GM18517 (cell line): ENCODE measurements at regions not wholly inside any gene's neighbourhood (a gene's known extent, or its start where the extent isn't known, plus 50 kb on each side); places are given as distances from the start of the nearest gene placed in this dataset.
"Not testable (repeated sequence)": the region's sequence is repeated elsewhere in the genome, so short reads cannot be mapped to it uniquely, and the experiment has no call there.

Source experiments
- ATAC-seq: cut with Tn5 transposase; IDR thresholded peaks from one replicate; pipeline ENCODE4 v1.9.1; 2021; ENCODE audit warnings: mild to moderate bottlenecking, moderate library complexity; ENCODE audit not compliant: unreplicated experiment

DNA sequence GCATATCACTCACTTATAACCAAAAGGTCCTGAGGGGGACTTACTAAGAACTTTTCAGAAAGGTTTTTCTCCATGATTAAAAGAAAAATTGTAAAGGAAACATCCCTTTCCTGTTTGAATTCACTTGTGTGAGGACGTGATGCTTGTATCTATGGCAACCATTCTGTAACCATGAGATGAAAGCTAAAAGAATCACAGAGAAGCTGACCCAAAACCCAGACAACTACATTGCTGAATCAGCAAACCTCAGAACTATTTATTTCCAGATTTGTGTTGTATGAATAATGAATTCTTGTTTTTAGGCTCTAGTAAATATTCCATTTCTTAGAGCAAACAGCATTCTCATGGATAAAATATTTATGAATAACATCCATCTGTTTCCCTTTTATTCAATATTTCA lies 91.2 kb downstream of the RCHY1 start:
- no peak for ATAC-seq

DNA sequence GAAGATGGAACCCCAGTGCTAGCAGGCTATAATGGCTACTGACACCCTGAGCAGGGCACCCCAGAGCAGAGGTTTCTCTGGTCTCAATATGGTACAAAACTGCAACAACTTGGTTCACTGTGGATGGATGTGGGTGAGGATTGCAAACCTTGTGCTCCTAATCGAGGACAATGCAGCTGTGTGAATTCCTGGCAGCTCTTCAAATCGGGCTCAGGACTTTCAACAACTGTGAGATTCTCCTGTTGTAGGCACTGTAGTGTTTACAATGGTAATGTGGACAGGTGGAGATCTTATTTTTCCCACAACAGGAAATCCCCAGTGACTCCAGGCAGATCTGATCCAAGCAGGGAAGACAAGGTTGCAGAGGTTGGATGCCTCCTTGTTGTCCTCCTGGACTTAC lies 101.5 kb downstream of the RCHY1 start:
- ATAC-seq = no peak

DNA sequence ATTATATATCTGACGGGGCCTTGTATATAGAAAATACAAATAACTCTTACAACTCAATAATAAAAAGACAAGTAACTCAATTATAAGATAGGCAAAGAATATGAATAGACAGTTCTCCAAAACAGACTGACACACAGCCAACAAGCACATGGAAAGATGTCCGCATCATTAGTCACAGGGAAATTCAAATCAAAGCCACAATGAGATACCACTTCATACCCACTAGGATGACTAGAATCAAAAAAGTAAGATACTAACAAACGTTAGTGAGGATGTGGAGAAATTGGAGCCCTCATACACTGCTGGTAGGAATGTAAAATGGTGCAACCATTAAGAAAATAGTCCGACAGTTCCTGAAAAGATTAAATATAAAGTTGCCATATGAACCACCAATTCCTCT lies 115.7 kb downstream of the RCHY1 start:
- ATAC-seq = no peak

DNA sequence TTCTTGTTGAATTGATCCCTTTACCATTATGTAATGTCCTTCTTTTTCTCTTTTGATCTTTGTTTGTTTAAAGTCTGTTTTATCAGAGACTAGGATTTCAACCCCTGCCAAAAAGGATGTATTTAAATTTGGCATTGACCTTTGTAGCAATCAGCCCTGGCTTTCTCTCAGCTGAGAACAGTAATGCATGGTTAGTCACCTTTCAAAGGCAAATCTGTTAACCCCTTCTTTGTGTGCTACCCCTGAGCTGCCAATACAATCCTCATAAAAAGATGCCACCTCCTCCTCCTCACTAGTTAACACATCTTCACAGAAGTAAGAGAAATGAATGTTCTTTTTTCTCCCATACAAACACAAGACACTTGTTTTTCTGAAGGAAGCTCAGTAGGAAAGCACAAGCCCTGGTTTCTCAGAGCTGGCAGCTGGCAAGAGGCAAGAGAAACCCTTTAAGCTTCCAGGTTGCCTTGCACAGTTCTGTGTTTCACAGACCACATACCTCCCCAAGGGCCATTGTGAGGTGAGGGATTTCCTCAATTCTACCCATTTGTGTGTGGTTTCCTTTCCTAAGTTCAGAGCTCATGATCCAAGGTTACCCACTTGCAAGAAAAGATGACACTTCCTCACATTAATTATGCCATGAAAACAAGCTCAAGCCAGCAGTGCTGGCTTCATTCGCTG lies 122.6 kb downstream of the RCHY1 start:
- ATAC-seq = no peak

DNA sequence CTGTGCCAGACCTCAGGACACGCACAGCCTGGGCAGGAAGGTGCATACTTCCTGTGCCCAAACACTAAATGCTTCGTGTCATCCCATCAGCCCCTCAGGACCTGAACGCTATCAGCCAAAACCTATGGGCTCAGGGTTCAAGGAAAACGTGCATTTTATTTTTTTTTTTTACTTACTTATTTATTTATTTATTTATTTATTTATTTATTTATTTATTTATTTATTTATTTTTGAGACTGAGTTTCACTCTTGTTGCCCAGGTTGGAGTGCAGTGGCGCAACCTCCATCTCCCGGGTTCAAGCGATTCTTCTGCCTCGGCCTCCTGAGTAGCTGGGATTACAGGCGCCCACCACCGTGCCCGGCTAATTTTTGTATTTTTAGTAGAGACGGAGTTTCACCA lies 127.8 kb downstream of the RCHY1 start:
- not testable (repeated sequence) for ATAC-seq

DNA sequence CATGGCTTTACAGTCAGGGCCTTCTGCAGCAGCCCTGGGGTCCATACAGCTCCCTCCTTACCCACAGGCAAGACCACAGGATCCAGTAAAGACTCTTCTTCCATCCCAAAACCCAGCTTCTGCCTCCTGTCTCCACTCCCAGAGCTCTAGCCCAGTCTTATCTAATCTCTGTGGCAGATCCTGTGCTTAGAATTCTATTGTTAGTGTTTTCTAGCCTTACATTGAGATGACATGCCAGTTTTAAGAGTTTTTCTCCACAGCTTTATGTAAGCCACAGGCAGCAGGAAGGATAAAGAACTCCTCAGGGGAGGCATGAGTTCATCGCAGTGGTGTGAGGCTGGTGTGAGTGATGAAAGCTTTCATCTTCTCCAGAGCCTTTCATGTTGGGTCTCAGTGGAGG lies 129.1 kb downstream of the RCHY1 start:
- no peak for ATAC-seq

DNA sequence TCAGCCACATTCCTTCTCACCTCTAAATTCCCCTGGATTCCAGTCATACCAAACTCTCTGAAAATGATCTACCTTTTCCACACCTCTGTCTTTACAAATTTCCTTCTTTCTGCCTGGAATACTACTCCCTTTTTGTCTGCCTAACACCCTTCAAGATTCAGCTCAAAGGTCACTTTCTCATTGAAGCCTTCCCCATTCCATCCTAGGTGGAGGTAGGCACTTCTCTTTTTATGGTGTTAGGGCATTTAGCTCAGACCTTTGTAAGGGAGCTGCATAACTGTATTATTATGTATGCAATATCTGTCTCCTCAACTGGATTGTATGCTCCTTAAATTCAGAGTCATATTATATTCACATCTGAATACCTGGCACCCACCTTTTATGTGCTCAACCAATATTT lies 137.7 kb downstream of the RCHY1 start:
- ATAC-seq = no peak

DNA sequence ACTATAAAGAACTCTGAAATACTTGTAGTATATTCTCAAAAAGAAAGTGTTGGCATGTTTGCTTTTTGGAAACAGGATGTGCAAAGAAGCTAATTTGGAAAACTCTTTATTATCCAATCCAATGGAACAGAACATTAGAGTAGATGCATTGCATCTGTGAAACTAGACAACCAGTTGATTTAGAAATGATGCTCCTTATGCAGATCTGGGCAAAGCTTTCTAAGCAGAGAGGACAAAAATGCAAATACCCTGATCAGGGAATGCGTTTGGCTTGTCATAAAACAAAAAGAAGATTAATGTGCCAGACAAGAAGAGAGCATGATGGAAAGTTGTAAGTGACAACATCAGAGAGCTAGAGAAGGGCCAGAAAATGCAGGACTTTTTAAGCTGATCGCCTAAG lies 142.3 kb downstream of the RCHY1 start:
- no peak for ATAC-seq

DNA sequence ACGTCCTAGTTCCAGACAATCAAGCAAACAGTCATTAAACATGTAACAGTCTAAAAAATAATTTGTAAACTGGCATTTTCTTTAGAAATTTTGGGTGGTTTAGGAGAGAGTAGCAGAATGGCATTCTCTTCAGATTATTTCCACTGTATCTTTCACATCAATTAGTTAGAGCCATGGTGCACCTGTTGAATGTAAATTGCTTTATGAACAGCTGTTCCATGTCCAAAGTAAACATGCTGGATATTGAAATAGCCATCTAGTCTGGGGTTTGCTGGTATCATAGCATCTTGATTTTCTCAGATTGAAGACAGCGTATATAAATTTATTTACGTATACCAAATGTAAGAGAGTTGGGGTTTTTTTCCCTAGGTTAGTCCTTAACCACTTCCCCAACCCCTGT lies 143.6 kb downstream of the RCHY1 start:
- ATAC-seq = no peak

DNA sequence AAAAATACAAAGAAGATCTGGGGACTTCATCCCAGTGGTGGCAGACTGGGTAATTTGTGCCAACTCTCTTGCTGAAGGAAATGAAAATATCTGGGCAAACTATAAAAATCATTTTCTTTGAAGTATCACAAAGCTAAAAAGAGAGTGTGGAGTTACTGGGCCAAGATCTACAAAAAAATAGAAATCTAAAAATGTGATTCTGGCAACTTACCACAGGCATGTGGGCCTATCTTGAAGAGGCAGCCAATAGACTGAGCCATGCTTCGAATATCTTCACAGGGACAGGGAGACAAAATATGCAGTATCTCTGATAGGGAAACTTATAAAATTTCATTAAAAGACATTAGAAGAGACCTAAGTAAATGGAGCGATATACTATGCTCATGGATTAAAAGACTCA lies 168.8 kb downstream of the RCHY1 start:
- no peak for ATAC-seq

DNA sequence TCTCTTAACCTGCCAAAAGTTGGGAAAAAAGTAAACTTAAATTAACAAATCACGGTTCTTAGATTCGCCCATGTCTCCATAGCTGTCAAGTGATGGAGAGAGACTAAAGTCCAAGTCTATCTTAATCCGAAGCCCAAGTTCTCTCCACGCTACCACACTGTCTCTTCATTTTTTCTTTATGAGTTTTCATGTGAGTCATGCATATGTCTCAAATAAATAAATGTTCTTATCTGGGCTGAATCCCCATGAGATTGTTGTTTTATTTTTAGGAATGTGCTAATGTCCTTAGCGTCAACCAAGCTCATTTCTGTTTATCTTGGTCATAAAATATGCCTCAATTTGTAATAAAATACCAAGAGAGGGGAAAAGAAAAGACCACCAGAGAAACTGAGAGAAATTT lies 169.3 kb downstream of the RCHY1 start:
- no peak for ATAC-seq

DNA sequence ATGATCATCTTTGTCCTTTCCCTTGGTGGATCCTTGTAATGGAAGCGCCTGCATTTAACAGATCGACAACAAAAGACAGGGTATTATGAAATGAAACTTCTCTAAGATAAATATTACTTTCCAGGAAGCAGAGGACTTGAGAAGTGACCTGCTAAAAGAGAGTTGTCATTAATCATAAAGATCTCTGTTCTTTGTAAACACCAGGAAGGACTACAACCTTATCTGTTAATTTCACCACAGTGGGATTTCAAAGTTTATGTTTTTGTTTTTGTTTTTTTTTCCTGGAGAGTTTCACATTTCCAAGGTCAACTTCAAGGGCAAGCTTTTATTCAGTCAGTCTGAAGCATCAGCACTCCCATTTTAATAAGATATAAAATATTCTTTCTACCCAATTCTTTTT lies 170.9 kb downstream of the RCHY1 start:
- ATAC-seq = no peak

DNA sequence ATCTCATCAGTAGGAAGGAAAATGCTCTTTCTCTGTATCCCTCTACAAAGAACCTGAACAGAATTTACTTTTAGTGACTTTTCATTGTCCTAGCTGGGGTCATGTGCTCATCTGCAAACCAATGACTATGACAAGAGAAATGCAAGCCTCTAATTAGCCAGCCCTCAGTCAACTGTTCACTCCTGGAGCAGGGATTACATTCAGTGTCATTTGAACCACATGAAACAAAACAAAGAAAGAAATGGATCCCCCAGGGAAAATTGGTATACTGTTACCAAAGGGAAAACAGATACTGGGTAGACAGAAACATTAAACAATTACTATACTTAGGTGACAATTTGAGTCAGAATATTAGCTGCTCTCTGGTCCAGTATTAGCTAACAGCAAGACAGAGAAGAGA lies 173.6 kb downstream of the RCHY1 start:
- ATAC-seq = no peak

DNA sequence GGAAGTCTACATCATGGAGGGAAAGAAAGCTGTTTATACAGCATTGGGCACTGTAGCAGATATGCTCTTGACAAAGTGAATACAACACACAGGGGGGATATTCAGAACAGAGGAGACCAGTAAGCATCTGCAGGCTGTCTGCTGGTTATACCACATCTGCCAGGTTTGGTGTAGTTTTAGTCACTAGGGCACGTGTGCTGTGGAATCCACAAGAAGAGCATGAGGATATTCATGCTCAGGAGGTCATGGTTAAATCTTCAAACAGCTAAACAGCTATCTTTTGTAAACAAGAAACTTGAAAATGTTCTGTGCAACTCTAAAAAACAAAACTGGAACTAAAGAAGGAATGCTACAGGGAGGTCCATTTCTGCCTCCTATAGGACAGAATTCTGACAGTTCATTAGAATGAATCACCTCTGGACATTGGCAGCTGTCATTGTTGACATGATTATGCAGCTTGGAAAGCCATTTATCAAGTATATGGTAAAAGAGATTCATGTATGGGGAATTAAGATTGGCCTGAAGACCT lies 175.8 kb downstream of the RCHY1 start:
- ATAC-seq = no peak

DNA sequence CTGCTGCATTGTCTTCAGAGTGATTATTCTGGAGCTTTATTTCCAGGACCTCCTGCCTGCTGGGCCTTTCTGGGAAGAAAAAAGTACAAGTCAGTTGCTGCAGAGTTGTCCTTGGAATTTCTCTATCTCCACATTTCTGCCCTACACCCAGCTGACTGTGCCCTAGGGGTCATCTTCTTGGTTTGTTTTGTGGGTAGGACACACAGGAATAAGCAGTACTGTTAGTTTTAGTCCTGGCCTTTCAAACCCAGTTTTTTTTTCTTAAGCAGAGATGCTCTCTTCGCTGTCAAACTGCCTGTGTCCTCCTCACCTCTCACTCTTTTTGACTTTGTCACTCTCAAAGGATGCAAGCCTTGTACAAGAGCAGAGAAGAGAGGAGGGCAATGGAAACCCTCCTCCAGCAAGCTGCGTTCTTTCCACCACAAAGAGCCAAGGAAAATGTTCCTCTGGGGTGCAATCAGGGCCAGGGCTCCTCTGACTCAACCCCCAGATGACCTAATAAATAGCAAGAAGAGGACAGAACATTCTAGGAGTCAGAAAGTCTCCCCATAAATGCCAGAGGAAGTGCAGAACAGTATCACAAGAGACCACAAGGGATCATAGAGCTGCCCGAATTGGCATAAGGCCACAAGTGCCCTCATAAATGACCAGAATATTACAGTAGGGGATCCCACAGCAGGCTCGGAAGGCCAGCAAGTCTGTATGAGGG lies 186.2 kb downstream of the RCHY1 start:
- ATAC-seq = no peak

DNA sequence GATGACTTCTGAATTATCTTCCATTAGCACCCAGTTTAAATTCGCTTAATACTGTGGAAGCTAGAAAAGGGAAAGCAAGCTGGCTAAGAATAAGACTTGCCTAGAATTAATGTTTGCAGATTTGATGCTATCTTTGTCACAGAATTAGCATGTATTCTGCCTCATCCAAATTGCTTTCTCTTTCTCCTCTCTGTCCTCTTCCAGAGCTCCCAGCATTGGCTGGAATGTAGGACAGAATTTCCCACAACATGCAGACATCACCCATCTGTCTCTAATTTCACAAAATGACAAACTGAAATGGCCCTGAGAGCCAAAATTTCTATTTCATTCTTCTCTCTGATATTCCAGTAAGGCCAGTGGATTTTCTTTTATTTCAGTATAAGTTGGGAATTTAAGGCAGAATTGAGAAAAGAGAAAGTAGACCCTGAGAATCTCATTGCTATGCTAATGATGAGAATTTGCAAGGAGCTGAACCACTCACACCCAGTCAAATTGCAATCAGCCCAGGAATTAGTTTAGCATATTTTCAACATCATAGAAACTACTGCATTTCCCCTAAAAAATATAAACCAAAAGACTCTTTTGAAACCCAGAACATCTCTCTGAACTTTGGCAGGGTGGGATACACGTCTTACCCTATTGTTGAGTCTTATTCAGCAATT lies 188.8 kb downstream of the RCHY1 start:
- no peak for ATAC-seq

DNA sequence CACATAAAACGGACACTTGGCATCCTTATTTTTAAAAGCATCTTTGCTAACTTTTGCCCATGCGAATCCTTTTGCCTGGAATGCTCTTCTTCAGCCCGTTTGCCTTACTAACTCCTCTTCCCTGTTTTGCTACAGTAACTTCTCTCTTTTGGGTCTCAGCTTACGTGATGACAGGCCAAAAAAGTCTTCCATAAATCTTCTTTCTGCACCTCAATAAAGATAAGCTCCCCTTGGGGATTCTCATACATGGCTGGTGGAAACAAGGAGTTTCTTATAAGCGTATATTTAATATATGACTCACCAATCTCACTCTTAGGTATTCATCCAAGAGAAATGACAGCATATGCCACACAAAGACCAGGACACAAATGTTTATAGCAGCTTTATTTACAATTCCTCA lies 192.7 kb downstream of the RCHY1 start:
- ATAC-seq = no peak

DNA sequence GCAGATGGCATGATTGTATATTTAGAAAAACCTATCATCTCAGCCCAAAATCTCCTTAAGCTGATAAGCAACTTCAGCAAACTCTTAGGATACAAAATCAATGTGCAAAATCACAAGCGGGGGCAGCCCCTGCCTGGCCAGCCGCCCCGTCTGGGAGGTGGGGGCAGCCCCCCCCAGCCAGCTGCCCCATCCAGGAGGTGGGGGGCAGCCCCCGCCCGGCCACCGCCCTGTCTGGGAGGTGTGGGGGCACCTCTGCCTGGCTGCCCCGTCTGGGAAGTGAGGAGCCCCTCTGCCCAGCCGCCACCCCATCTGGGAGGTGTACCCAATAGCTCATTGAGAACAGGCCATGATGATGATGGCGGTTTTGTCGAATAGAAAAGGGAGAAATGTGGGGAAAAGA lies 196.6 kb downstream of the RCHY1 start:
- ATAC-seq = not testable (repeated sequence)

DNA sequence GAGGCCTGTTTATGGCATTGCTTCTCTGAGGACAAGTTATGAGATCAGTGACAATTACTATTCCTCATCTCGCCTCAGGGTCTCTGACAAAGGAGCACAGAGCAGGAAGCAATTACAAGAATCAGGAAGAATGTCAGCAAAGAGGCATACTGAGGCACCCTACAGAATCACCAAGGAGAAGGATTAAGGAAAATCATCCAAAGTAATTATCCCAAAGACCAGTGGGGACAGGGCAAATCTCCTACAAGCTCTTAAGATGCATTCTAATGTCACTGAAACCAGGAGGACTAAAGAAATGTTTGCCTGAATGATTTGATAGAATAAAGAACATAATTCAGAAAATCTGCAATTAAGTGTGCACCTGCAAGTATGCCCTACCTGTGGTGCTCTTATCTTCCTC lies 206.2 kb downstream of the RCHY1 start:
- ATAC-seq = no peak

DNA sequence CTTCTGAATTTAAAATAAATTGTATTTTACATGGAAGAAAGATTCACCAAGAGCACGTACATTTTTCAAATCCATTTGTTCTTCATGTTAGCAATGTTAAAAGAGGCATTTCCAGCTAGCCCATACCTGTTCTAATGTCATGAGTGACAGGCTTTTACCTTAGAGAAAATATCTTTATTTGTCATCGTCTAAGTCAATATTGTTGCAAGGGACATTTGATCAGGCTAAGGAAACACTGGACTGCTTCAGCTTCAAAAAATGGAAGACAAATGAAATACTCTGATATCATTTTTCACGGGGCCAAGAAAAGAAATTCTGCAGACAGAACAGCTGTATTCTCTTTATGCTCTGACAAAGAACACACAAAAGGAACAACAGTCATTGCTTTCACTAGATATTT lies 207.7 kb downstream of the RCHY1 start:
- ATAC-seq = no peak

DNA sequence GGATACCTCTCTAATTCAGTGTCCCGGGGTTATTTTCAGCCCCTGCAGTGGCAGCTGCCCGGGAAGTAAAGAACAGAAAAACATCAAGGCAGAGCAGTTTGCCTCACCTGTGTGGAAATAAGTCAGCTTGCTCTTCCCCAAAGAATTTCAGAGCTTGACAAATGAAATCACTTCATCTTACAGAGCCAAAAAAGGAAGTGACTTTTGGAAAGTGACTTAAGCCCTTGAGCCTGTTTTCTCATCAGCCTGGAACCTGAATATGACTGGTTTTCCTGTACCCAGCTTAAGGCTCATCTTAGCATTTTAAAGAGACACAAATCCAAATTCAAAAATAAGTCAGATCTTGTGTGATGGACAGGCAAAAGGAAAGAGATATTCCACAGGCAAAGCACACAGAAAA lies 211.6 kb downstream of the RCHY1 start:
- no peak for ATAC-seq

DNA sequence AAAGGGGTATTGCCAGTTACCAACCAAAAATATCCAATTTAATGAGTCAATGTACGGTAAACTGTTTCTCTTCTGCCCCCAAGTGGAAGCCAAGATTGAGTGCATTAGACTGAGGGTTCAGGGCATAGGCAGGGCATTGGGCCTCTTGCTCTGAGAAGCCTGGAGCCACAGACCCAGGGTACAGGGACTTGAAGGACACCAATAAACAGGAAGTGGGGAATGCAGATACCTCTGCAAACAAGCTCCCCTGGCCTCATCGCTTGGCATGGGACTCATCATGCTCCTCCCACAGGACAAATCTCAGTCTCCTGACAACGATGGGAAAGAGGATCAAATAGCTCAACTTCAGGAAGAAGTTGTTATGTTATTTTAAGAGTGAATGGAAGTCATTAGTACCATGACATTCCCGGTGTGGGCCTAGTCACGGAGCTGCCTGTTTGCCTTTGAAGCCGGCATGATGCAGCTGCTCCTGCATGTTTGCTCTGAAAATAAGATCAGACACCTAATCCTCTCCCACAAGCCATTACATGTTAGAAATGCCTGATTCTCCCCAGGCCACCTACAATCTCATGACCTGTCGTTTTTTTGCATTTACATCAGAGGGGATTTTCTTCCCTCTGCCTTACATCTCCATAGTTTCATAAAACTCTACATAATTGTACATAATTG lies 224.2 kb downstream of the RCHY1 start:
- peak; percentile 59 for ATAC-seq
